ENCODE measurements at regions not wholly inside any gene's neighbourhood (a gene's known extent, or its start where the extent isn't known, plus 50 kb on each side); places are given as distances from the start of the nearest gene placed in this dataset.
"Not testable (repeated sequence)": the region's sequence is repeated elsewhere in the genome, so short reads cannot be mapped to it uniquely, and the experiment has no call there.

DNA sequence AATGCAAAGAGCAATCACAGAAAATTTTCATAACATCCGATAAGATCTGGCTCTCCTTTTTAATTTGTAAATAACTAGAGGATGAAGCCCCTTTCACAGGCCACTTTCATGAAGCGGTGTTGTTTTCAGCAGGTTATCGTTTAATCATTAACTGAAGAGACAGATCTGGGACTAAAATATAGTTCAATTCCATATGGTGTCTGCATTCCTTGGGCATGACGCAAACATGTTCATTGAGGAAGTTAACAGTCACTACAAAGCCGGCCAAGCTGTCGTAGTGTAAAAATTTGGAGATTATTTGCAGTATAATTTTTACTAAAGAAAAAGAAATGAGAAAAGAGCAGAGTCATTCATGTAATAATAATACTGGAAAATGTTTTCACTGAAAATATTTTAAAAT, 565.2 kb upstream of the ADAMTS5 start:
- in situ Hi-C loops (cut with MboI; ENCODE audit: low sequenced_read_pairs, unreplicated experiment): loop anchor here (25.0 kb wide), 1 partner anchor 95 kb away; no protein-coding TSS in a partner anchor
- TF ChIP-seq, protein P1, sequence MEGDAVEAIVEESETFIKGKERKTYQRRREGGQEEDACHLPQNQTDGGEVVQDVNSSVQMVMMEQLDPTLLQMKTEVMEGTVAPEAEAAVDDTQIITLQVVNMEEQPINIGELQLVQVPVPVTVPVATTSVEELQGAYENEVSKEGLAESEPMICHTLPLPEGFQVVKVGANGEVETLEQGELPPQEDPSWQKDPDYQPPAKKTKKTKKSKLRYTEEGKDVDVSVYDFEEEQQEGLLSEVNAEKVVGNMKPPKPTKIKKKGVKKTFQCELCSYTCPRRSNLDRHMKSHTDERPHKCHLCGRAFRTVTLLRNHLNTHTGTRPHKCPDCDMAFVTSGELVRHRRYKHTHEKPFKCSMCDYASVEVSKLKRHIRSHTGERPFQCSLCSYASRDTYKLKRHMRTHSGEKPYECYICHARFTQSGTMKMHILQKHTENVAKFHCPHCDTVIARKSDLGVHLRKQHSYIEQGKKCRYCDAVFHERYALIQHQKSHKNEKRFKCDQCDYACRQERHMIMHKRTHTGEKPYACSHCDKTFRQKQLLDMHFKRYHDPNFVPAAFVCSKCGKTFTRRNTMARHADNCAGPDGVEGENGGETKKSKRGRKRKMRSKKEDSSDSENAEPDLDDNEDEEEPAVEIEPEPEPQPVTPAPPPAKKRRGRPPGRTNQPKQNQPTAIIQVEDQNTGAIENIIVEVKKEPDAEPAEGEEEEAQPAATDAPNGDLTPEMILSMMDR (IDR thresholded peaks at IDR 0.05; ENCODE audit: borderline replicate concordance, control extremely low read depth, extremely low read depth, insufficient read depth, missing control alignments): no peak
- DNase-seq (ENCODE audit: low spot score): no peak

DNA sequence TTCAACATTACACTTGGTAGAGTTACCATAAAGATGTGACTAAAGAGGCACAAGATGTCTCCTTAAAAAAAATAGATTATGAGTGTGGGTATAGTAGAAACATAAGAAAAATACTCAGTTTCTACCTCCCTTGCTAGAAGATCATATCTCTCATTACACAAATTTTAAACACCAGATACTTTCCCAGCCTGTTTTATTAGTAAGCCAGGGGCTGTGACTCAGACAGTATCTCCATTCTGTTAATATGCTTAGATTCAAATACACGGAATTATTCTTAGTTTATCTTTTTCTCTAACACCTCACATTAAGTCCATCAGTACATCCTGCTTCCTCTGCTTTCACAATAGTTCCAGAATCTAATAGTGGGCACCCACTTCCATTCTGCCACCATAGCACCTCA, 561.8 kb upstream of the ADAMTS5 start:
- DNase-seq (ENCODE audit: low spot score): no peak
- in situ Hi-C loops (cut with MboI; ENCODE audit: low sequenced_read_pairs, unreplicated experiment): loop anchor here (25.0 kb wide), 1 partner anchor 91 kb away; no protein-coding TSS in a partner anchor
- TF ChIP-seq, protein P1 (IDR thresholded peaks at IDR 0.05; ENCODE audit: borderline replicate concordance, control extremely low read depth, extremely low read depth, insufficient read depth, missing control alignments): no peak

DNA sequence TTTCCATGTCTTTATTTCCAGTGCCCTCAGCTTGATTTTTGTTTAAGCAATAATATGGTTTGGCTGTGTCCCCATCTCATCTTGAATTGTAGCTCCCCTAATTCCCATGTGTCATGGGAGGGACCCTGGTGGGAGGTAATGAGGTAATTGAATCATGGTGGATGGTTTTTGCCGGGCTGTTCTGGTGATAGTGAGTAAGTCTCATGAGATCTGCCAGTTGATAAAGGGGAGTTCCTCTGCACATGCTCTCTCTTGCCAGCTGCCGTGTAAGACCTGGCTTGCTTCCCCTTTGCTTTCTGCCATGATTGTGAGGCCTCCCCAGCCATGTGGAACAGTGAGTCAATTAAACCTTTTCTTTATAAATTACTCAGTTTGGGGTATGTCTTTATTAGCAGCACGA, 559.6 kb upstream of the ADAMTS5 start:
- no peak for DNase-seq (ENCODE audit: low spot score)
- TF ChIP-seq, protein P1 (IDR thresholded peaks at IDR 0.05; ENCODE audit: borderline replicate concordance, control extremely low read depth, extremely low read depth, insufficient read depth, missing control alignments): no peak
- in situ Hi-C loops (cut with MboI; ENCODE audit: low sequenced_read_pairs, unreplicated experiment): loop anchor here (25.0 kb wide), 1 partner anchor 89 kb away; no protein-coding TSS in a partner anchor

DNA sequence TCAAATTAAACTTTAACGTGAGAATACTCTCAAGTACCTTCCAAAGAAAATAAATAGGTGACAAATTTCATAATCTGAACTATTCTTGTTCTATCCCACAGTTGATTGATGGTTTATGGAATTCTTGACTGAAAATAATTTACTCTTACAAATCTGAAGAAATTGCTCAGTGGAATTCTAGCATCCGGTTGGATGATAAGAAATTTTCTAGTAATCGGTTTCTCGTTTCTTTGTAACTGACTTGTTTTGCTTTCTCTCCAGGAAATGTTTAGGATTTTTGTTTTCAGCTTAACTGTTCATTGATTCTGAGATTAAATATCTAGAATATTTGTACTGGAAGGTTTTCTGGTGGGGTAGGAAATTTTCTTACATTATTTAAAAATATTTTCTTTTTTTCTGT, 558.9 kb upstream of the ADAMTS5 start:
- in situ Hi-C loops (cut with MboI; ENCODE audit: low sequenced_read_pairs, unreplicated experiment): loop anchor here (25.0 kb wide), 1 partner anchor 88 kb away; no protein-coding TSS in a partner anchor
- DNase-seq (ENCODE audit: low spot score): no peak

DNA sequence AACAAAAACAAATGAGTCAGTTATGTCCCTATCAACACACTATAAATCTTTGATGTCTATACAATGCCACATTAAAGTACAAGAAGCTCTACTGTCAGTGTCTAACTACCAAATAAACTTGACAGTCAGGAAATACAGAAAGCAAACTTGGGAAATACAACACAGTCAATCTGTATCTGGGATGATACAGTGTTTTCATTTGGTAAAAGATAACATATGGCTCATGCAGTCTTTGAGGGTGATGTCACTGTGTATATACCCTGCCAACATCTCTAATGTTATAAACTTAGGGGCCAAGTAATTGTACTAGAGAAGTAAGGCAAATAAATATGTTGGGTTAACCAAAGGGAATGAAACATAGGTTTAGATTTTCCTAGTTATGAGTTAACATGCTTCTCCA, 552.5 kb upstream of the ADAMTS5 start:
- in situ Hi-C loops (cut with MboI; ENCODE audit: low sequenced_read_pairs, unreplicated experiment): no loop called here
- TF ChIP-seq, protein P1 (IDR thresholded peaks at IDR 0.05; ENCODE audit: borderline replicate concordance, control extremely low read depth, extremely low read depth, insufficient read depth, missing control alignments): no peak
- no peak for DNase-seq (ENCODE audit: low spot score)

More for the DNA sequence above, 558.9 kb upstream of the ADAMTS5 start:
- TF ChIP-seq, protein P1 (IDR thresholded peaks at IDR 0.05; ENCODE audit: borderline replicate concordance, control extremely low read depth, extremely low read depth, insufficient read depth, missing control alignments): no peak

DNA sequence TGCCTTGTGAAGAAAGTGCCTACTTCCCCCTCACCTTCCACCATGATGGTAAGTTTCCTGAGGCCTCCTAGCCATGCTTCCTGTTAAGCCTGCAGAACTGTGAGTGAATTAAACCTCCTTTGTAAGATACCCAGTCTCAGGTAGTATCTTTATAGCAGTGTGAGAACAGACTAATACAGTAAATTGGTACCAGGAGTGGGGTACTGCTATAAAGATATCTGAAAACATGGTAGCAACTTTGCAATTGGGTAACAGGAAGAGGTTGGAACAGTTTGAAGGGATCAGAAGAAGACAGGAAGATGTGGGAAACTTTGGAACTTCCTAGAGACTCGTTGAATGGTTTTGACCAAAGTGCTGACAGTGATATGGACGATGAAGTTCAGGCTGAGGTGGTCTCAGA, 550.3 kb upstream of the ADAMTS5 start:
- in situ Hi-C loops (cut with MboI; ENCODE audit: low sequenced_read_pairs, unreplicated experiment): not testable (repeated sequence)

DNA sequence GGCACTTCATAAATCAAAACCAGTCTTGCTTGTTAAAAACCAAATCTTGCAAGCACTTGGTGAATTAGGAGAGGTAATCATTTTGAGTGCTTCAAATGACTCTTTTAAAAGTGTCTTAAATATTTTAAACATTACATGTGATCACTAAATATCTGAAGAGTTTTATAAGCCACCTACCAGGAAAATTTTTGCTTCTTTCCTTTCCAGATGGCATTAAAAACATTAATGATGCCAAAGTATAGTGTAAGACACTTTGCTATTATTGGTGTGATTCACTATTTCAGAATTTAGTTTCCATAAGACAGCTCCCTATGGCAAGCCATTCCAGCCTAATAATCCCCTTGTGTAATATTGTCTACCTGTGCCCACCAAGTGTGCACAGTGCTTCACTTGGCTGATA, 548.8 kb upstream of the ADAMTS5 start:
- TF ChIP-seq, protein P1 (IDR thresholded peaks at IDR 0.05; ENCODE audit: borderline replicate concordance, control extremely low read depth, extremely low read depth, insufficient read depth, missing control alignments): no peak
- in situ Hi-C loops (cut with MboI; ENCODE audit: low sequenced_read_pairs, unreplicated experiment): no loop called here
- no peak for DNase-seq (ENCODE audit: low spot score)

More for the DNA sequence above, 550.3 kb upstream of the ADAMTS5 start:
- not testable (repeated sequence) for DNase-seq (ENCODE audit: low spot score)
